CD14-positive monocyte (primary cell): ENCODE measurements at regions not wholly inside any gene's neighbourhood (a gene's known extent, or its start where the extent isn't known, plus 50 kb on each side); places are given as distances from the start of the nearest gene placed in this dataset.
"Not testable (repeated sequence)": the region's sequence is repeated elsewhere in the genome, so short reads cannot be mapped to it uniquely, and the experiment has no call there.

Experiments used
- DNase-seq, 3 donors: peaks; one replicate each; pipeline ENCODE4 v3.0.0-alpha.2; 2011 to 2022
- H2AFZ ChIP-seq: 2 replicates; pipeline ENCODE4 v1.6.0; 2012; ENCODE audit warnings: mild to moderate bottlenecking, low read depth, low read length, inconsistent platforms; ENCODE audit not compliant: insufficient read depth, poor library complexity, severe bottlenecking
- H3K27ac ChIP-seq, 2 donors: 1 replicate in 1 of 2; 2 replicates in 1 of 2; pipeline ENCODE4 v1.5.1; 2012 to 2013; ENCODE audit warnings: low read length in 2 of 2, control low read depth in 1 of 2, inconsistent platforms in 1 of 2, low read depth in 1 of 2, mild to moderate bottlenecking in 1 of 2
- H3K27me3 ChIP-seq, 2 donors: one replicate each; pipeline versions ENCODE4 v1.6.0 to v1.6.1; 2011 to 2013; ENCODE audit warnings: low read length in 2 of 2; ENCODE audit not compliant: control insufficient read depth in 2 of 2, insufficient read depth in 2 of 2
- H3K36me3 ChIP-seq, 2 donors: replicated peaks in 1 of 2; 1 replicate in 1 of 2; 2 replicates in 1 of 2; pipeline versions ENCODE4 v1.5.1 to v1.6.1; 2012 to 2013; ENCODE audit warnings: low read length in 2 of 2, control low read depth in 1 of 2, inconsistent platforms in 1 of 2, mild to moderate bottlenecking in 1 of 2; ENCODE audit not compliant: insufficient read depth in 2 of 2, control insufficient read depth in 1 of 2
- H3K4me1 ChIP-seq, 2 donors: 1 replicate in 1 of 2; 2 replicates in 1 of 2; pipeline versions ENCODE4 v1.5.1 to v1.6.1; 2012 to 2013; ENCODE audit warnings: low read length in 2 of 2, control low read depth in 1 of 2, inconsistent platforms in 1 of 2, mild to moderate bottlenecking in 1 of 2, moderate library complexity in 1 of 2; ENCODE audit not compliant: insufficient read depth in 2 of 2, control insufficient read depth in 1 of 2
- H3K4me2 ChIP-seq: replicated peaks from 2 replicates; pipeline ENCODE3; 2012; ENCODE audit warnings: low read length, moderate library complexity, mild to moderate bottlenecking; ENCODE audit not compliant: poor library complexity, severe bottlenecking; ENCODE audit errors: extremely low read depth
- H3K4me3 ChIP-seq, 3 experiments: fragments of 200-600 bp in 1 of 3; sonication (generic) in 1 of 3; replicated peaks in 1 of 3; 1 replicate in 2 of 3; 2 replicates in 1 of 3; pipeline ENCODE4 v1.5.1; 2011 to 2013; ENCODE audit warnings: low read length in 3 of 3, mild to moderate bottlenecking in 3 of 3, control low read depth in 2 of 3, low read depth in 2 of 3, inconsistent platforms in 1 of 3, moderate library complexity in 1 of 3
- H3K79me2 ChIP-seq: 2 replicates; pipeline ENCODE4 v1.6.0; 2012; ENCODE audit warnings: mild to moderate bottlenecking, control low read depth, inconsistent platforms, low read length, moderate library complexity; ENCODE audit not compliant: insufficient read depth
- H3K9ac ChIP-seq: 2 replicates; pipeline ENCODE4 v1.6.0; 2017; ENCODE audit warnings: low read length, mild to moderate bottlenecking; ENCODE audit not compliant: insufficient read depth, poor library complexity, severe bottlenecking
- H3K9me3 ChIP-seq, 2 donors: replicated peaks in 1 of 2; 1 replicate in 1 of 2; 2 replicates in 1 of 2; pipeline versions ENCODE4 v1.5.1 to v1.6.1; 2012 to 2013; ENCODE audit warnings: low read length in 2 of 2, control low read depth in 1 of 2; ENCODE audit not compliant: control insufficient read depth in 1 of 2, insufficient read depth in 1 of 2
- H4K20me1 ChIP-seq: 2 replicates; pipeline ENCODE4 v1.6.0; 2012; ENCODE audit warnings: mild to moderate bottlenecking, low read length, control low read depth, moderate library complexity; ENCODE audit not compliant: insufficient read depth
- H3K27ac Mint-ChIP-seq, 7 donors: one replicate each; pipeline ENCODE4 v1.8.0; 2020; ENCODE audit warnings: mild to moderate bottlenecking in 7 of 7, mixed read lengths in 7 of 7, moderate library complexity in 6 of 7, inconsistent platforms in 2 of 7
- H3K27me3 Mint-ChIP-seq, 3 donors: one replicate each; pipeline ENCODE4 v1.8.0; 2021 to 2022; ENCODE audit warnings: low read depth in 3 of 3, mild to moderate bottlenecking in 3 of 3, mixed read lengths in 3 of 3, moderate library complexity in 3 of 3, inconsistent platforms in 1 of 3
- H3K36me3 Mint-ChIP-seq, 2 donors: one replicate each; pipeline ENCODE4 v1.8.0; 2020; ENCODE audit warnings: mixed read lengths in 2 of 2, inconsistent platforms in 1 of 2, mild to moderate bottlenecking in 1 of 2
- H3K4me1 Mint-ChIP-seq: one replicate; pipeline ENCODE4 v1.8.0; 2020; ENCODE audit warnings: mild to moderate bottlenecking, mixed read lengths
- H3K4me3 Mint-ChIP-seq, 2 donors: one replicate each; pipeline ENCODE4 v1.8.0; 2020; ENCODE audit warnings: mild to moderate bottlenecking in 2 of 2, mixed read lengths in 2 of 2, moderate library complexity in 1 of 2
- H3K9me3 Mint-ChIP-seq, 7 donors: one replicate each; pipeline ENCODE4 v1.8.0; 2020 to 2022; ENCODE audit warnings: mixed read lengths in 7 of 7, mild to moderate bottlenecking in 6 of 7, moderate library complexity in 6 of 7, inconsistent platforms in 2 of 7
- CTCF ChIP-seq: fragments of 200-600 bp; IDR thresholded peaks from one replicate; pipeline ENCODE4 v1.8.0; 2022; ENCODE audit warnings: antibody characterized with exemption, mild to moderate bottlenecking
- WGBS: methylation state at CpG from one replicate; pipeline ENCODE4 v1.1.5; 2013; ENCODE audit warnings: missing lambda C conversion rate; ENCODE audit not compliant: insufficient coverage; 5-methylcytosine and 5-hydroxymethylcytosine counted together
- intact Hi-C, 2 donors: fragments of 100-400 bp; cut with micrococcal nuclease; formaldehyde crosslinking; loops; one replicate each; pipeline versions ENCODE4 v1.15.0 to v1.15.1; 2023

- Histone ChIP-seq H3K27ac (no peak overlapping the region), H3K36me3 (no peaks in the 10 kb centered on the region), H3K79me2 (no peaks in the 10 kb centered on the region), H3K4me1 (no peaks in the 10 kb centered on the region), H3K27me3 (no peaks in the 10 kb centered on the region), H3K4me2 (no peak overlapping the region), H2AFZ (no peak overlapping the region), H3K4me3 (no peak overlapping the region), H4K20me1 (no peaks in the 10 kb centered on the region), H3K9me3 (peaks cover 0 to 1% of the 10 kb centered on the region in 2 donors), H3K9ac (no peak overlapping the region)
- no peaks in the 10 kb centered on the region for H3K4me1 Mint-ChIP-seq
- no peak overlapping the region for H3K4me3 Mint-ChIP-seq
- H3K36me3 Mint-ChIP-seq = no peaks in the 10 kb centered on the region
- H3K27me3 Mint-ChIP-seq = no peaks in the 10 kb centered on the region
- no peak overlapping the region for H3K27ac Mint-ChIP-seq
- intact Hi-C loops = no loop called here
- WGBS = 67% methylated on average over 1 of the region's 2 CpGs
- TF ChIP-seq CTCF = no peak
- H3K9me3 Mint-ChIP-seq = peaks cover 0 to 6% (median 0%) of the 10 kb centered on the region in 7 donors
- DNase-seq = no peak
Measured at GRCh38 chr14:27338012-27338411, 740.2 kb upstream of the NOVA1 start.

GRCh38 chr14:27363036-27363435 lies 765.2 kb upstream of the NOVA1 start:
- H3K9ac ChIP-seq, H3K36me3 Mint-ChIP-seq, H3K4me3 Mint-ChIP-seq, H3K27ac ChIP-seq, DNase-seq, H3K27ac Mint-ChIP-seq, H3K4me2 ChIP-seq, H3K9me3 ChIP-seq, H2AFZ ChIP-seq, intact Hi-C loops, H3K27me3 Mint-ChIP-seq, H3K27me3 ChIP-seq, H4K20me1 ChIP-seq, H3K4me1 ChIP-seq, H3K4me3 ChIP-seq, H3K36me3 ChIP-seq, H3K4me1 Mint-ChIP-seq, H3K79me2 ChIP-seq: not testable (repeated sequence)
- H3K9me3 Mint-ChIP-seq = peaks cover 2 to 16% (median 4%) of the 10 kb centered on the region in 7 donors
- WGBS = 71% methylated on average over 3 of the region's 8 CpGs
